KOPT-K1 (cell line): ENCODE measurements at regions not wholly inside any gene's neighbourhood (a gene's known extent, or its start where the extent isn't known, plus 50 kb on each side); places are given as distances from the start of the nearest gene placed in this dataset.
"Not testable (repeated sequence)": the region's sequence is repeated elsewhere in the genome, so short reads cannot be mapped to it uniquely, and the experiment has no call there.

Source experiments
- H3K27ac ChIP-seq: fragments of 200-600 bp; sonication (generic); 2 replicates; pipeline ENCODE4 v1.5.1; 2016; ENCODE audit warnings: antibody characterized with exemption, mild to moderate bottlenecking, low read depth, low read length; ENCODE audit not compliant: poor library complexity, severe bottlenecking
- H3K36me3 ChIP-seq: fragments of 200-600 bp; sonication (generic); 2 replicates; pipeline ENCODE4 v1.5.1; 2017; ENCODE audit warnings: antibody characterized with exemption, mild to moderate bottlenecking, low read length, moderate library complexity; ENCODE audit not compliant: insufficient read depth
- H3K9me3 ChIP-seq: fragments of 200-600 bp; sonication (generic); 2 replicates; pipeline ENCODE4 v1.5.1; 2017; ENCODE audit warnings: antibody characterized with exemption, low read length, mild to moderate bottlenecking; ENCODE audit not compliant: insufficient read depth, poor library complexity, severe bottlenecking

DNA sequence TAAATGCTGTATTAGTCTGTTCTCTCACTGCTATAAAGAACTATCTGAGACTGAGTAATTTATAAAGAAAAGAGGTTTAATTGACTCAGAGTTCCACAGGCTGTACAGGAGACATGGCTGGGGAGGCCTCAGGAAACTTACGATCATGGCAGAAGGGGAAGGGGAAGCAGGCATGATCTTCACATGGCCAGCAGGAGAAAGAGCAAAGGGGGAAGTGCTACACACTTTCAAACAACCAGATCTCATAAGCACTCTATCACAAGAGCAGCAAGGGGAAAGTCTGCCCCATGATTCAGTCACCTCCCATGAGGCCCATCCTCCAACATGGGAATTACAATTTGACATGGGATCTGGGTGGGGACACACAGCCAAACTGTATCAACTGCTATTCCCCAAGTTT, 367.8 kb upstream of the DPPA4 start:
- H3K36me3 ChIP-seq, H3K9me3 ChIP-seq, H3K27ac ChIP-seq: not testable (repeated sequence)

DNA sequence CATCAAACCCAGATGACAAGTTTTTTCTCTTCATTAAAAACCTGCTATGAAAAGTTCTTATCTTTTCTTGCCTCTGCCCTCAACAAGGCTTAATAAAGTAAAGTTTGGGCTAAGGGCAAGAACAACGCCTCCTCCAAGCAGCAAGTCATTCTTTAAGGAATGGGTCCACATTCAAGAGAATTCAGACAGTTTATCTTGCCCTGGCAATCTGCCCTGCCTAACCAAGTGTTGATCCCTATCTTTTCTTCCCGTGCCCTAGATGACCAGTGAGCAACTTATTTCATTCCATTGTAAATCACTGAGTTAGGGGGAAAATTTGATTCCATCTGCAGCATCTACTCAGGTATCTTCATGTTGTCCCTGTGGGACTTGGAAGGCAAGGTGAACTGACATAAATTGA, 370.3 kb upstream of the DPPA4 start:
- H3K9me3 ChIP-seq: no peaks in the 10 kb centered on the region
- H3K27ac ChIP-seq: no peak overlapping the region
- H3K36me3 ChIP-seq: no peaks in the 10 kb centered on the region

DNA sequence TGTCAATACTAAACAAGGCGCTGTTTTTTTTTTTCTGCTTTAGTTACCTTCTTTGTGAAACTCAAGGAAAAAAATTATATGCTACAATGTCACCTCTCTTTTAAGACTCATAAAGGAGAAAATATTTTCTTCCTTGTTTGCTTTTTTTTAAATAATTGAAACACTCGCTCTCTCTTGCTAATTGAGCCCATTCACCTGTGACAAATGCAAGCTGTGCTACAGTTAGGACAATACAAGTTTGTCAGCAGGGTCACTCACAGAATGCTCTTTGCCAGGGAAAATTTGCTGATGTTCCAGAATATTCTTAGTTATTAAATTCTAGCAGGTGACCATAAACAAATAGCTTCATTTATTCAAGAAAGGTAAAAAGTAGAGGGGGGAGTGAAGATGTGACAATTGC, 375.9 kb upstream of the DPPA4 start:
- H3K36me3 ChIP-seq: no peaks in the 10 kb centered on the region
- no peaks in the 10 kb centered on the region for H3K9me3 ChIP-seq
- H3K27ac ChIP-seq: no peak overlapping the region

DNA sequence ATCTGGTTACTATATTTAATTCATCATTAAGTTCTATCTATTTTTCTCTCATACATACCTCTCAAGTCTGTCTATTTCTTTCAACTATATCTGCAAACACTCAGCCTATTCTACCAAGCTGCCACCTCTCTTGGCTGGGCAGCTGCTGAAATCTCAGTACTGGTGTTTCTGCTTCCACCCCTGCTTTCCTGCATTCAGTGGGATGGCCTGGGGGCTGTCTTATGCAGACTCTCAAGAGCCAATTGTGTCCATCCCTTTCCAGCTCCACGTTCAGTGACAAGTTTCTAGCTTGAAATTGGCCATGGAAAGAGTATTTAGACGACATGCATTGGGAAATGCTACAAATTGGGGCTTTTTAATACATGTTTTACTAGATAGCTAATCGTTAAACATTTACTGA, 378.4 kb upstream of the DPPA4 start:
- Histone ChIP-seq H3K27ac (no peak overlapping the region), H3K36me3 (no peaks in the 10 kb centered on the region), H3K9me3 (no peaks in the 10 kb centered on the region)

DNA sequence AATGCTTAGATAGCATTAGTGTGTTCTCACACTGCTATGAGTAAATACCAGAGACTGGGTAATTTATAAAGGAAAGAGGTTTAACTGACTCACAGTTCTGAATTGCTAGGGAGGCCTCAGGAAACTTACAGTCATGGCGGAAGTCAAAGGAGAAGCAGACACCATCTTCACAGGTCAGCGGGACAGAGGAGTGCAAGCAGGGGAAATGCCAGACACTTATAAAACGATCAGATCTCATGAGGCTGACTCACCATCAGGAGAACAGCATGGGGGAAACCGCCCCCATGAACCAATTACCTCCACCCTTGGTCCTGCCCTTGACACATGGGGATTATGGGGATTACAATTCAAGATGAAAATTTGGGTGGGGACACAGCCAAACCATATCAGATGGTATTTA, 381.5 kb upstream of the DPPA4 start:
- H3K27ac ChIP-seq: no peak overlapping the region
- no peaks in the 10 kb centered on the region for H3K9me3 ChIP-seq
- H3K36me3 ChIP-seq: no peaks in the 10 kb centered on the region

DNA sequence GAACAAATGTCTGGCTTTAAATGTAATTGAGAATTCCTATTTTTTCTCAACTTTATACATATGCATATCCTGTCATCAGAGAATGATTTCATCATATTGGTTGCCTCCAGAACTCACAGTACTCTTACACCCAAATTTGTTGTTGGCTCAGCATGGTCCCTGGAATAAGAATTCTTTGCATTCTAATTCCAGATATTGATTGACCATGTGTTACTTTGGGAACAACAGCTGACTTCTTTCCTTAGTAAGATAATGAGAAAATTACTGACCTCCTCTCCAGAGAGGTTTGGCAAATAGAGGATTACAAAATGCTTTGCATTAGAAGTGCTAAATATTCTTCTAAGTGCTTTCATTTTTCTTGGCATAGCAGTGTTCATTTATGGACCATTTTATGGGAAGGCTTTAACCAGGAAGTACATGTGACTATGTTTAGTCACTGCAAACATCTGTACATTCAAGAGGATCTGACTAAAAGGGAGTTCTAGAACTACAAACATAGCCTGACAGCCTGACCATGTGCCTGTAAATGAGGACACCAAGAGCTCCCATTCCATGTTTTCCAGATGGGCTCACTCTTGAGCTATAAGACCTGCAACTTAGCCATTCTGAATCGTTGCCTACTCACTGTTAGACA, 391.6 kb upstream of the DPPA4 start:
- no peak overlapping the region for H3K27ac ChIP-seq
- no peaks in the 10 kb centered on the region for H3K36me3 ChIP-seq
- H3K9me3 ChIP-seq: no peaks in the 10 kb centered on the region

DNA sequence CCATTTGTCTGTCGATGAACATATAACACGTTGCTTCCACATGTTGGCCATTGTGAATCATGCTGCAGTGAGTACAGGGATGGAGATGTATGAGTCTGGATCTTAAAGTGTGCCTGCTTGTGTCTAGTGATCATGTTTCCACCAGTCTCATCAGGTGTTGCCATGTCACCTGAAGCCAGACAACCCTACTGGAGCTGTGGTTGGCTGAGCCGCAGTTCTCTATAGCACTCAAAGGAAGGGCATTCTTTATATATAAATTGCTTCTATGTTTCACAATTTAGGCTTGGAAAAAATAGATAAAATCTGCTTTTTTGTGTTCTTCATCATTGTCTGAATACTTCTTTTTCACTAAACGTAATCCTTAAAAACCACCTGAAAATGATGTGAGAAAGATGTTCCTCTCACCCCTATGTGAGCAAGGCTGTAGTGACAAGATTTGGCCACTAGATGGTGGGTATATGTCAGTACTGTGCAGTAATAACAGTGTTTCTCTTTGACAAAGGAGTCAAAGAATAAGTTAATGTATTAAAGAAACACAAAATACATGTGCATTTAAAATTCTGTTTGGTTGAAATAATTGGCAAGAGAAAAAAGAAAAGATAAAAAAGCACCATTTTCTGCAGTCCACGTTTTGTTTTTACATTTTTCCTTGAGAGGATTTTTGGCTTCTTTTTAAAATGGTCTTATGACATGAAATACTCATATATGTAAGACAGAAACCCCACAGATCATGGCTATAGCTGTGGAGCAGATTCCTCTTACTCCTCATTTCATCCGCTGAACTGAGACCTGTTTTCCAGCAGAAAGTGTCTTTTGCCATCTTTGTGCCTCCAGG, 394.5 kb upstream of the DPPA4 start:
- H3K36me3 ChIP-seq: no peaks in the 10 kb centered on the region
- H3K27ac ChIP-seq: no peak overlapping the region
- peaks cover 4% of the 10 kb centered on the region for H3K9me3 ChIP-seq

DNA sequence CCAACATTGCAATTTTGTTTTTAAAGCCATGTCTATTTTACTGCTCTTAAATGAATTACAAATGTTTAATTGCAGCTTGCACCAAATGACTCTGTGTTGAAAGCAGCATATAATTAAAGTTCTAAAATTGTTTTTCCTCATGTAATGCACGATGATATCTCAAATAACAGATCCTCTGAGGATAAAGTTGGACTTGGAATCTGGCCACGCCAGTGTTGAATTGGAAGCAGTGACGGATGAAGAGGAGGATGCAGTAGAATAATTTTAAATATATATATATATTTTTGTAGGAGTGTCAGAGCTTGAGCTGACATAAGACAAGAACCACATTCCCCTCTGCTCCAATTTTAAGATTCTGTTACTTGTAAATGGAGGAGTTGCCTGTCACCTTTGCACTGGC, 406.6 kb upstream of the DPPA4 start:
- H3K9me3 ChIP-seq: no peaks in the 10 kb centered on the region
- H3K36me3 ChIP-seq: no peaks in the 10 kb centered on the region
- H3K27ac ChIP-seq: no peak overlapping the region

DNA sequence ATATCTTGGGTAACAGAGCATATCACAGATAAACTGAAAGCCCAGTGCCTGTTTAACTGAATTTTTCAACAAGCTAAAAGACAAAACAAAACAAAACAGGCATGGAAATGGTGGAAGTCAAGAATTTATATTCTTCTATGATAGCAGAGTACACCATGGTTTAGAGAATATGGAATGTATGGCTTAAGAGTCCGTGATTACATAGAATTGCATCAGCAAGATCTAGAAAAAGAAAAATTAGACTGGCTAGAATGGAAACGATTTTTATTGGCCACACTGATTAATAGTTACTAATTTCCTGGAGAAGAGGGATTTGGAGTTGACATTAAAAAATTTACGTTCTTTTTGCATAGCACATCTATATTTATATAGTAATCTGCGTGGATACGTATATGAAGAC, 435.2 kb upstream of the DPPA4 start:
- Histone ChIP-seq H3K36me3 (no peaks in the 10 kb centered on the region), H3K9me3 (no peaks in the 10 kb centered on the region), H3K27ac (no peak overlapping the region)

DNA sequence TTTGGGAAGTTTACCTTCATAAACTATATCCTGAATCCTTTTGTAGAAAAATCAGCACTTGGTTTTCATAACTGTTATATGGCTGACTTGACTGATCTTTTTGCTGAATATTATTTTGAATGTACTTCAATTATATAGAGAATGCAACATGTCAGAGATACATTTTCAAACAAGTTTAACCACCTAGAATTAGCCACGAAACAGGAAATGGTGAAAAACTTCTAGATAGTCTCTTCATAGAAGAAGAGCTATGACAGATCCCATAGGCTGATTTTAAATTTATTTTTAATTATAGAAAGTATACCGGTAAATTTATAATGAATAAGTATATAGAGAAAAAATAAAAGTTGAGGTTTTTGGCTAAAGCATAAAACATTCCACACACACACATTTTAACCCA, 436.8 kb upstream of the DPPA4 start:
- Histone ChIP-seq H3K27ac (no peak overlapping the region), H3K36me3 (no peaks in the 10 kb centered on the region), H3K9me3 (no peaks in the 10 kb centered on the region)

DNA sequence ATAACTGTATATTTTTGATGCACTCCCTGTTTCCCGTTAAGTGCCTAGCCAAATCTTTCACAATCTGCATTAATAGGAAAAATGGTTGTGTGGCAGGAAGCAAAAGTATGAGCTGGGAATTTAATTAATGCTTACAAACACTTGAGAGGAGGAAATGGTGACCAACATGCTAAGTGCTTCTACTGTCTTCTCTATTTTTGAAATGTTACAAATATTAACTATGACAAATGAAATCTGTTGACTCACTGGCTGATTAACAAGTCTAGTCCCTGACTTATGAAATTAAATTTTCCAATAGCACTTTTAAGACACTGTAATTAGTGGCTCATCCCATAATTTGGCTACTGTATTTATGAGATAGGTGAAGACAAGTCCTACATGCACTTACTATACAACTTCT, 446.9 kb upstream of the DPPA4 start:
- Histone ChIP-seq H3K27ac (no peak overlapping the region), H3K9me3 (no peaks in the 10 kb centered on the region), H3K36me3 (no peaks in the 10 kb centered on the region)

DNA sequence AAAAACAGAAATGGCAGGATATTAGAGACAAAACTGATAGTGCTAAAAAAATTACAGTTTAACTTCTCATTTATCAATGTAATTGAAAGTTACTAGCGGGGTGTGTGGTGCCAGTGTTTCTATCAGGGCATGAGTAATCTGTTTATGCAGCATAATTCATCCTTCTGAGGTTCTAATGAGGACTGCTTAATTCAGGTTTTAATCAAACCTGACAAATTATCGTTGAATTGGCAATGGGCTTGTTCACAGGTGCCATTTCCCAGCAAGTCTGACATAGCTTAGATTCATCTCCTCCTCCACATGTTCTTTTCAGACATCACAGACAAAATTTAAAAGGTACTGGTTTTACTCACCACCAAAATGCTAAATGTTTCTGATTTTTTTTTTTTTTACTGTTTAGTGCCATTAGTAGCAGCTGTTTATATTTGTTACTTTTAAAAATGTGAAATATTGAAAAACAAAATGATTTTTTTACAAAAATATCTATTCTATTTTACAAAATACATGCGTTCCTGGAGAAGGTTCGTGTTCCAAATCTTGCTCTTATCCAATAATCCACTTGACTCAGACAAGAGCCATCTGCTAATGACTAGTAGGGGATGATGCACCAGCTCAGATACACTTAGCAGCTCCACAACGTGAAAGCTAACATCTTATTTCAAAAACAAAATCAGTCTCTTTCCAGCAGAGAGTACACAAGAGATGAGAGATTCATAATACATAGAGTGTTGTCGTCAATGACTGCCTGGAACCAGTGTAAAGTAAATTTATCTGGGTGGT, 447.7 kb upstream of the DPPA4 start:
- Histone ChIP-seq H3K27ac (no peak overlapping the region), H3K36me3 (no peaks in the 10 kb centered on the region), H3K9me3 (no peaks in the 10 kb centered on the region)

DNA sequence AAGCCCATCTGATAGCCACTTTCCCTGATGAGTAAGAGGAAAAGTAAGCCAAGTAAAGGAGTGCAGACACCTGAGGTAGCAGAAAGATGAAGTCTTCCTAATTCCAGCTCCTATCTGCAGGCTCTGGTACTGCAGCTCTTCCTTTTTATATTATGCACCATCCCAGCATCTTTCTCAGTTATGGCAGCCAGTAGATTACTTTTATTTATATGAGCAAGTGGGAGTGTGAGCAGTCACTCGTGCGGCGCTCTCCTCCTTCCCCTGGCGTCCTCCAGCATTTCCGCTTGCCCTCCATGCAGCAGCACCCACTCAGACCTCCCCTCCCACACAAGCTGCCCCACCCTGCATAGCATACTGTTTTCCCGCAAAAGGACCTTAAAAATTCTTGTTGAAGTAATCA, 465.9 kb upstream of the DPPA4 start:
- no peaks in the 10 kb centered on the region for H3K36me3 ChIP-seq
- no peak overlapping the region for H3K27ac ChIP-seq
- no peaks in the 10 kb centered on the region for H3K9me3 ChIP-seq

DNA sequence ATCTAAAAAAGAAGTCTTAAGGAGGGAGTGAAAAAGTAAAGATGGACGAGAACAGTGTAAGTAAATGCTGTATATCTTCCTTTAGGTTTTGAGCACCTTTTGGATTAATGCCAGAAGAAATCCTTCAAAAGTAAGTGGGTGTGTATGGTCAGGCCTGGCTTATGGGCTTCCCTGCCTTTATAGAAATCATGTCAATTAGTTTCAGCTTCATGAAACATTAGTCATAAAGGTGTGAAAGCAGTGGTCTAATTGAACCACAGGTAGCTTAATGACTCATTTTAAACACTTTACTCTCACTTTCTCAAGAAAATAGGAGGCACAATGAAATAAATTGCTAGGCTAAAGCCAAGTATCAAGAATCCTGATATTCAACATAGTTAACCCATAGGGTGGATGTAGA, 467.4 kb upstream of the DPPA4 start:
- Histone ChIP-seq H3K27ac (no peak overlapping the region), H3K36me3 (no peaks in the 10 kb centered on the region), H3K9me3 (no peaks in the 10 kb centered on the region)

DNA sequence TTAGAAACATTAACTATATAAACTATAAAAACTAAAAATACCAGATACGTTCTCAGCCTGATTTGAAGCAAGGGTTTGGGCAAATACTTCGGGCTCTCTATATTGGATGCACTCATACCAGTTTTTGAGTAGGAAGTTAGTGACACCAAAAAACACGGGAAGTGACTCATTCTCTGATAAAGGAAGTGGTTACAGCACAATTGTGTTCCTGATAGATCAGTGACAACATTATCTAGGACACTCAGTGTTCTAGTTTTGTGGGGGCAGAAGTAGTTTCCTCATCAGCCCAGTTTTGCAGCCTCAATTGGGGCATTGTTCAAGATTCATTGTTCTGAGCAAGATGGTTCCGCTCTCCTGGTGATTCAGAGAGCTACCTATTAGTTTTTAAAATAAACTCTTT, 469.6 kb upstream of the DPPA4 start:
- Histone ChIP-seq H3K27ac (no peak overlapping the region), H3K9me3 (no peaks in the 10 kb centered on the region), H3K36me3 (no peaks in the 10 kb centered on the region)
